ENCODE measurements at regions not wholly inside any gene's neighbourhood (a gene's known extent, or its start where the extent isn't known, plus 50 kb on each side); places are given as distances from the start of the nearest gene placed in this dataset.

- H3K36me3 ChIP-seq (ENCODE audit: control insufficient read depth in 3 of 3, insufficient read depth in 3 of 3, low read length in 3 of 3), result no peaks in the 10 kb centered on the region
- peaks cover 0 to 3% (median 0%) of the 10 kb centered on the region in 3 donors for H3K27me3 ChIP-seq (ENCODE audit: control insufficient read depth in 3 of 3, insufficient read depth in 3 of 3, low read length in 3 of 3)
- H3K4me3 ChIP-seq (ENCODE audit: low read length in 3 of 3), result no peak overlapping the region
- no peak overlapping the region for H3K27ac ChIP-seq (ENCODE audit: low read depth, low read length)
- H3K4me1 ChIP-seq (ENCODE audit: control insufficient read depth in 3 of 3, insufficient read depth in 3 of 3, low read length in 3 of 3), result no peaks in the 10 kb centered on the region
- no peak overlapping the region for H3K9ac ChIP-seq (ENCODE audit: low read depth in 1 of 3, low read length in 3 of 3)
- H3K9me3 ChIP-seq (ENCODE audit: control insufficient read depth in 3 of 3, low read length in 3 of 3), result no peaks in the 10 kb centered on the region
Measured at GRCh38 chr19:30133803-30134202, 191.8 kb downstream of the URI1 start.

DNA sequence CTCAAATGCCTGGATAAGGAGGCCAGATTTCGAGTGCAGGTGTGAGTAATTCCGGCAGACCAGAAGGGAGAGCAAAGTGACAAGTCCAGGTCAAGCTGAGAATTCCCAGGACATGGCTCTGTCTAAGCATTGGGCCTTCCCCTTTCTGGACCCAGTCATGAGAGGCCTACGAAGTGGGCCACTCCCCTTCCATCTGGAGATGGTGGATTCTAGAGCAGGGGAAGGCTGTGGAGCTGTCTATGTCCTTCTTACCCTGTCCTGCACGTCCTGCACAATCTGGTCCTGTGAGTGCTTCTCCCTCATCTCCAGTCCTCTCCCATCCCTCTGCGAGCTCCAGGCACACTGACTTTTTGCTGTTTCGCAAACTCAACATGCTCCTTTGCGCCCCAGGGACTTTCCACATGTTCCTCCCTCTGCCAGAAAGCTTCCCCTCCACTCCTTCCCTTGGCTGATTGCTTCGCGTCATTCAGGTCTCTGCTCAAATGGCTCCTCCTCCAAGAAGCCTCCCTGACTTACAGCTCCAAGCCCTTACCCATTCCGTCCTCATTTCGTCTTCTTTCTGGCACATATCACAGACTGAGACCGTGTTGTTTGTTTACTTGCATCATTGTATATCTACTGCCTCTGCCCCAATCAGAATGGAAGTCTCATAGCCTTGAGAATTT lies 193.2 kb downstream of the URI1 start:
- Histone ChIP-seq H3K9me3 (ENCODE audit: control insufficient read depth in 3 of 3, low read length in 3 of 3) (no peaks in the 10 kb centered on the region), H3K9ac (ENCODE audit: low read depth in 1 of 3, low read length in 3 of 3) (no peak overlapping the region), H3K4me3 (ENCODE audit: low read length in 3 of 3) (no peak overlapping the region), H3K27me3 (ENCODE audit: control insufficient read depth in 3 of 3, insufficient read depth in 3 of 3, low read length in 3 of 3) (peaks cover 0 to 3% (median 0%) of the 10 kb centered on the region in 3 donors), H3K27ac (ENCODE audit: low read depth, low read length) (no peak overlapping the region), H3K36me3 (ENCODE audit: control insufficient read depth in 3 of 3, insufficient read depth in 3 of 3, low read length in 3 of 3) (no peaks in the 10 kb centered on the region), H3K4me1 (ENCODE audit: control insufficient read depth in 3 of 3, insufficient read depth in 3 of 3, low read length in 3 of 3) (no peaks in the 10 kb centered on the region)

DNA sequence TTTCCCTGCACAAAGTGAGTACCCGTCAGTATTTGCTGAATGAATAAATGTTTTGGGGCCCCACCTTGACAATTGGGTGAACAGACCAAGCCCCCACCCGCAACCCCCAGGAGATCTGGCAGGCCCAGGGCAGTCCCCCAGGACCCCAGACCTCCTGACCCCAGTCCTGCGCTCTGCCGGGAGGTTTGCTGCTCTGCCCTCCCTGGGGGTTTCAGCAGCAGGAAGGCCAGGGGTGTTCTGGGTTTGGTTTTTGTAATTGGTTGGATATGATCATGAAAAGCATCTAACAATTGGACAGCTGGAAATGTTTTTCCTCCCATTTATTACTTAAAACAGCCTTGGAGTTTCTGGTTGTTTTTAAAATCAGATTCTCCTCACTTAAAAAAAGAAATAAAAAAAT lies 193.8 kb downstream of the URI1 start:
- no peak overlapping the region for H3K9ac ChIP-seq (ENCODE audit: low read depth in 1 of 3, low read length in 3 of 3)
- H3K4me1 ChIP-seq (ENCODE audit: control insufficient read depth in 3 of 3, insufficient read depth in 3 of 3, low read length in 3 of 3), result no peaks in the 10 kb centered on the region
- peaks cover 0 to 3% (median 0%) of the 10 kb centered on the region in 3 donors for H3K27me3 ChIP-seq (ENCODE audit: control insufficient read depth in 3 of 3, insufficient read depth in 3 of 3, low read length in 3 of 3)
- no peak overlapping the region for H3K27ac ChIP-seq (ENCODE audit: low read depth, low read length)
- H3K4me3 ChIP-seq (ENCODE audit: low read length in 3 of 3), result no peak overlapping the region
- no peaks in the 10 kb centered on the region for H3K36me3 ChIP-seq (ENCODE audit: control insufficient read depth in 3 of 3, insufficient read depth in 3 of 3, low read length in 3 of 3)
- no peaks in the 10 kb centered on the region for H3K9me3 ChIP-seq (ENCODE audit: control insufficient read depth in 3 of 3, low read length in 3 of 3)

GRCh38 chr19:30136611-30137195 lies 194.7 kb downstream of the URI1 start:
- no peak overlapping the region for H3K4me3 ChIP-seq (ENCODE audit: low read length in 3 of 3)
- H3K9ac ChIP-seq (ENCODE audit: low read depth in 1 of 3, low read length in 3 of 3), result no peak overlapping the region
- H3K36me3 ChIP-seq (ENCODE audit: control insufficient read depth in 3 of 3, insufficient read depth in 3 of 3, low read length in 3 of 3), result no peaks in the 10 kb centered on the region
- no peaks in the 10 kb centered on the region for H3K9me3 ChIP-seq (ENCODE audit: control insufficient read depth in 3 of 3, low read length in 3 of 3)
- peaks cover 0 to 3% (median 0%) of the 10 kb centered on the region in 3 donors for H3K27me3 ChIP-seq (ENCODE audit: control insufficient read depth in 3 of 3, insufficient read depth in 3 of 3, low read length in 3 of 3)
- H3K4me1 ChIP-seq (ENCODE audit: control insufficient read depth in 3 of 3, insufficient read depth in 3 of 3, low read length in 3 of 3), result no peaks in the 10 kb centered on the region
- no peak overlapping the region for H3K27ac ChIP-seq (ENCODE audit: low read depth, low read length)

- H3K27me3 ChIP-seq (ENCODE audit: control insufficient read depth in 3 of 3, insufficient read depth in 3 of 3, low read length in 3 of 3), result peaks cover 0 to 1% (median 0%) of the 10 kb centered on the region in 3 donors
- no peak overlapping the region for H3K4me3 ChIP-seq (ENCODE audit: low read length in 3 of 3)
- no peaks in the 10 kb centered on the region for H3K36me3 ChIP-seq (ENCODE audit: control insufficient read depth in 3 of 3, insufficient read depth in 3 of 3, low read length in 3 of 3)
- H3K4me1 ChIP-seq (ENCODE audit: control insufficient read depth in 3 of 3, insufficient read depth in 3 of 3, low read length in 3 of 3), result no peaks in the 10 kb centered on the region
- H3K9me3 ChIP-seq (ENCODE audit: control insufficient read depth in 3 of 3, low read length in 3 of 3), result no peaks in the 10 kb centered on the region
- H3K27ac ChIP-seq (ENCODE audit: low read depth, low read length), result no peak overlapping the region
- no peak overlapping the region for H3K9ac ChIP-seq (ENCODE audit: low read depth in 1 of 3, low read length in 3 of 3)
Measured at GRCh38 chr19:30137747-30138146, 195.7 kb downstream of the URI1 start.

- Histone ChIP-seq H3K36me3 (ENCODE audit: control insufficient read depth in 3 of 3, insufficient read depth in 3 of 3, low read length in 3 of 3) (no peaks in the 10 kb centered on the region), H3K4me1 (ENCODE audit: control insufficient read depth in 3 of 3, insufficient read depth in 3 of 3, low read length in 3 of 3) (no peaks in the 10 kb centered on the region), H3K27me3 (ENCODE audit: control insufficient read depth in 3 of 3, insufficient read depth in 3 of 3, low read length in 3 of 3) (peaks cover 0 to 3% (median 0%) of the 10 kb centered on the region in 3 donors), H3K9ac (ENCODE audit: low read depth in 1 of 3, low read length in 3 of 3) (no peak overlapping the region), H3K9me3 (ENCODE audit: control insufficient read depth in 3 of 3, low read length in 3 of 3) (no peaks in the 10 kb centered on the region), H3K4me3 (ENCODE audit: low read length in 3 of 3) (no peak overlapping the region), H3K27ac (ENCODE audit: low read depth, low read length) (no peak overlapping the region)
Measured at GRCh38 chr19:30144242-30144758, 202.3 kb downstream of the URI1 start.

DNA sequence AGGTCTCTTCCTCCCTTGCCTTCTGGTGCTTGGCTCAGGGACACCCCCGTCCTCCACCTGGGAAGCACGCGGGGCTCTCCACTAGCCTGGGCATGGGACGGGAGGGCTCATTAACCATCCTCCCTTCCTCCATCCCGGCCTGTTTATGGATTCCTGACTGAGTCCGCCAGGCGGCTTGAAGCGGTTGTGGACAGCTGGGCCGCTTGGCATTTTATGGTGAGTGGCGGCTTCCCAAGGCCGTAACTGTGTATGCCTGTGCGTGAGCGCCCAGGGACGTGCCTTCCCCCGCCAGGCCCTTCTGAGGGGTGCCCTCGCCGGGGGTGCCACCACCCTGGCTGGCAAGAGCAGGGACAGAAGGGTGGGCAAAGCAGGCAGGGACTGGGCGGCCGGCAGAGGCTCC lies 202.8 kb downstream of the URI1 start:
- Histone ChIP-seq H3K27ac (ENCODE audit: low read depth, low read length) (no peak overlapping the region), H3K4me3 (ENCODE audit: low read length in 3 of 3) (no peak overlapping the region), H3K9me3 (ENCODE audit: control insufficient read depth in 3 of 3, low read length in 3 of 3) (no peaks in the 10 kb centered on the region), H3K9ac (ENCODE audit: low read depth in 1 of 3, low read length in 3 of 3) (no peak overlapping the region), H3K4me1 (ENCODE audit: control insufficient read depth in 3 of 3, insufficient read depth in 3 of 3, low read length in 3 of 3) (no peaks in the 10 kb centered on the region), H3K27me3 (ENCODE audit: control insufficient read depth in 3 of 3, insufficient read depth in 3 of 3, low read length in 3 of 3) (peaks cover 0 to 7% (median 4%) of the 10 kb centered on the region in 3 donors), H3K36me3 (ENCODE audit: control insufficient read depth in 3 of 3, insufficient read depth in 3 of 3, low read length in 3 of 3) (no peaks in the 10 kb centered on the region)

- Histone ChIP-seq H3K4me3 (ENCODE audit: low read length in 3 of 3) (no peak overlapping the region), H3K9me3 (ENCODE audit: control insufficient read depth in 3 of 3, low read length in 3 of 3) (no peaks in the 10 kb centered on the region), H3K36me3 (ENCODE audit: control insufficient read depth in 3 of 3, insufficient read depth in 3 of 3, low read length in 3 of 3) (no peaks in the 10 kb centered on the region), H3K4me1 (ENCODE audit: control insufficient read depth in 3 of 3, insufficient read depth in 3 of 3, low read length in 3 of 3) (no peaks in the 10 kb centered on the region), H3K27ac (ENCODE audit: low read depth, low read length) (no peak overlapping the region), H3K27me3 (ENCODE audit: control insufficient read depth in 3 of 3, insufficient read depth in 3 of 3, low read length in 3 of 3) (peaks cover 0 to 12% (median 5%) of the 10 kb centered on the region in 3 donors), H3K9ac (ENCODE audit: low read depth in 1 of 3, low read length in 3 of 3) (no peak overlapping the region)
Measured at GRCh38 chr19:30145467-30145866, 203.4 kb downstream of the URI1 start.

GRCh38 chr19:30146346-30146745 lies 204.3 kb downstream of the URI1 start:
- H3K27ac ChIP-seq (ENCODE audit: low read depth, low read length), result no peak overlapping the region
- no peaks in the 10 kb centered on the region for H3K9me3 ChIP-seq (ENCODE audit: control insufficient read depth in 3 of 3, low read length in 3 of 3)
- no peaks in the 10 kb centered on the region for H3K36me3 ChIP-seq (ENCODE audit: control insufficient read depth in 3 of 3, insufficient read depth in 3 of 3, low read length in 3 of 3)
- H3K4me1 ChIP-seq (ENCODE audit: control insufficient read depth in 3 of 3, insufficient read depth in 3 of 3, low read length in 3 of 3), result no peaks in the 10 kb centered on the region
- peaks cover 0 to 12% (median 5%) of the 10 kb centered on the region in 3 donors for H3K27me3 ChIP-seq (ENCODE audit: control insufficient read depth in 3 of 3, insufficient read depth in 3 of 3, low read length in 3 of 3)
- no peak overlapping the region for H3K9ac ChIP-seq (ENCODE audit: low read depth in 1 of 3, low read length in 3 of 3)
- no peak overlapping the region for H3K4me3 ChIP-seq (ENCODE audit: low read length in 3 of 3)

GRCh38 chr19:30148039-30148790 lies 206.2 kb downstream of the URI1 start:
- no peak overlapping the region for H3K9ac ChIP-seq (ENCODE audit: low read depth in 1 of 3, low read length in 3 of 3)
- H3K27ac ChIP-seq (ENCODE audit: low read depth, low read length), result no peak overlapping the region
- no peak overlapping the region for H3K4me3 ChIP-seq (ENCODE audit: low read length in 3 of 3)
- H3K4me1 ChIP-seq (ENCODE audit: control insufficient read depth in 3 of 3, insufficient read depth in 3 of 3, low read length in 3 of 3), result no peaks in the 10 kb centered on the region
- peaks cover 0 to 19% (median 5%) of the 10 kb centered on the region in 3 donors for H3K27me3 ChIP-seq (ENCODE audit: control insufficient read depth in 3 of 3, insufficient read depth in 3 of 3, low read length in 3 of 3)
- H3K36me3 ChIP-seq (ENCODE audit: control insufficient read depth in 3 of 3, insufficient read depth in 3 of 3, low read length in 3 of 3), result no peaks in the 10 kb centered on the region
- H3K9me3 ChIP-seq (ENCODE audit: control insufficient read depth in 3 of 3, low read length in 3 of 3), result no peaks in the 10 kb centered on the region

All from skeletal muscle tissue (tissue), 3 donors.